Stomach (tissue), 8 donors: ENCODE measurements at regions not wholly inside any gene's neighbourhood (a gene's known extent, or its start where the extent isn't known, plus 50 kb on each side); places are given as distances from the start of the nearest gene placed in this dataset.
A peak's percentile ranks its signal among the peaks of the same experiment; 100 is the strongest.
"Not testable (repeated sequence)": the region's sequence is repeated elsewhere in the genome, so short reads cannot be mapped to it uniquely, and the experiment has no call there.

Source experiments
- DNase-seq, 2 donors: peaks; one replicate each; pipeline versions ENCODE4 v3.0.0 to v3.0.0-alpha.2; 2013 to 2019
- H3K27ac ChIP-seq, 5 donors: fragments of 200-600 bp in 4 of 5; sonication (generic) in 4 of 5; one replicate each; pipeline ENCODE4 v1.5.1; 2013 to 2019; ENCODE audit warnings: mild to moderate bottlenecking in 1 of 5, moderate library complexity in 1 of 5
- H3K27me3 ChIP-seq, 3 donors: fragments of 200-600 bp; sonication (generic); one replicate each; pipeline ENCODE4 v1.5.1; 2017 to 2019; ENCODE audit warnings: mixed run types in 1 of 3
- H3K36me3 ChIP-seq, 4 donors: fragments of 200-600 bp; sonication (generic); 1 replicate in 3 of 4; 2 replicates in 1 of 4; pipeline ENCODE4 v1.5.1; 2016 to 2019
- H3K4me1 ChIP-seq, 4 donors: fragments of 200-600 bp; sonication (generic); one replicate each; pipeline ENCODE4 v1.5.1; 2016 to 2019
- H3K4me3 ChIP-seq, 4 donors: fragments of 200-600 bp; sonication (generic) in 3 of 4; one replicate each; pipeline ENCODE4 v1.5.1; 2016 to 2019; ENCODE audit warnings: mild to moderate bottlenecking in 1 of 4
- H3K9me3 ChIP-seq, 4 donors: fragments of 200-600 bp; sonication (generic); one replicate each; pipeline ENCODE4 v1.5.1; 2016 to 2019
- EP300 ChIP-seq: sonication (generic); formaldehyde crosslinking; IDR thresholded peaks from one replicate; pipeline ENCODE4 v1.6.1; 2017; ENCODE audit warnings: antibody characterized with exemption
- POLR2A ChIP-seq, 4 donors: fragments of 450-650 bp; IDR thresholded peaks; one replicate each; pipeline ENCODE4 v1.6.1; 2016; ENCODE audit warnings: antibody characterized with exemption in 4 of 4, control low read depth in 2 of 4, mild to moderate bottlenecking in 1 of 4, moderate library complexity in 1 of 4
- POLR2AphosphoS5 ChIP-seq, 3 donors: sonication (generic); formaldehyde crosslinking; IDR thresholded peaks; one replicate each; pipeline ENCODE4 v1.6.1; 2016; ENCODE audit warnings: antibody characterized with exemption in 3 of 3
- WGBS, 5 donors: extraction: QIAGEN DNeasy Blood & Tissue Kit in 3 of 5; methylation state at CpG; one replicate each; pipeline versions ENCODE4 v1.1.5 to v1.1.7; 2013 to 2018; 5-methylcytosine and 5-hydroxymethylcytosine counted together
- intact Hi-C: fragments of 100-400 bp; cut with DNase I; formaldehyde crosslinking; loops from one replicate; pipeline ENCODE4 v1.15.1; 2023; ENCODE audit warnings: low total_unique reads
- TF ChIP-seq, protein P1 (sequence below), 7 experiments: fragments of 450-650 bp in 4 of 7; fragments of 200-600 bp in 3 of 7; sonication (generic) in 3 of 7; IDR thresholded peaks; one replicate each; pipeline ENCODE4 v1.5.1; 2016 to 2019; ENCODE audit warnings: antibody characterized with exemption in 7 of 7, control low read depth in 2 of 7, mild to moderate bottlenecking in 1 of 7
- donor health status: healthy with polysubstance abuse.
- donor health status: Bipolar disorder and iron deficiency.
- donor health status: healthy.

- TF ChIP-seq POLR2AphosphoS5 (IDR thresholded peaks at IDR 0.05) (no peak), POLR2A (IDR thresholded peaks at IDR 0.05) (no peak), EP300 (no peak)
- TF ChIP-seq, protein P1, sequence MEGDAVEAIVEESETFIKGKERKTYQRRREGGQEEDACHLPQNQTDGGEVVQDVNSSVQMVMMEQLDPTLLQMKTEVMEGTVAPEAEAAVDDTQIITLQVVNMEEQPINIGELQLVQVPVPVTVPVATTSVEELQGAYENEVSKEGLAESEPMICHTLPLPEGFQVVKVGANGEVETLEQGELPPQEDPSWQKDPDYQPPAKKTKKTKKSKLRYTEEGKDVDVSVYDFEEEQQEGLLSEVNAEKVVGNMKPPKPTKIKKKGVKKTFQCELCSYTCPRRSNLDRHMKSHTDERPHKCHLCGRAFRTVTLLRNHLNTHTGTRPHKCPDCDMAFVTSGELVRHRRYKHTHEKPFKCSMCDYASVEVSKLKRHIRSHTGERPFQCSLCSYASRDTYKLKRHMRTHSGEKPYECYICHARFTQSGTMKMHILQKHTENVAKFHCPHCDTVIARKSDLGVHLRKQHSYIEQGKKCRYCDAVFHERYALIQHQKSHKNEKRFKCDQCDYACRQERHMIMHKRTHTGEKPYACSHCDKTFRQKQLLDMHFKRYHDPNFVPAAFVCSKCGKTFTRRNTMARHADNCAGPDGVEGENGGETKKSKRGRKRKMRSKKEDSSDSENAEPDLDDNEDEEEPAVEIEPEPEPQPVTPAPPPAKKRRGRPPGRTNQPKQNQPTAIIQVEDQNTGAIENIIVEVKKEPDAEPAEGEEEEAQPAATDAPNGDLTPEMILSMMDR (IDR thresholded peaks at IDR 0.05): no peak
- intact Hi-C loops: no loop called here
- no peaks in the 10 kb centered on the region for H3K4me1 ChIP-seq
- H3K9me3 ChIP-seq: no peaks in the 10 kb centered on the region
- no peak overlapping the region for H3K4me3 ChIP-seq
- no peak for DNase-seq
- peaks cover 0 to 26% (median 0%) of the 10 kb centered on the region in 3 donors for H3K27me3 ChIP-seq
- 64 to 68% (median 67%) methylated on average over 7 to 9 of the region's 9 CpGs for WGBS, 5 donors
- H3K27ac ChIP-seq: no peak overlapping the region
- H3K36me3 ChIP-seq: no peaks in the 10 kb centered on the region
Observed at GRCh38 chr20:40952136-40952535, 76.5 kb upstream of the TOP1 start.

GRCh38 chr20:40953416-40953815, 75.2 kb upstream of the TOP1 start:
- Histone ChIP-seq H3K27ac (no peak overlapping the region), H3K4me3 (no peak overlapping the region), H3K27me3 (peaks cover 0 to 24% (median 0%) of the 10 kb centered on the region in 3 donors), H3K36me3 (no peaks in the 10 kb centered on the region), H3K9me3 (no peaks in the 10 kb centered on the region), H3K4me1 (no peaks in the 10 kb centered on the region)
- no peak for DNase-seq
- intact Hi-C loops: no loop called here
- TF ChIP-seq, protein P1 (IDR thresholded peaks at IDR 0.05): no peak
- TF ChIP-seq EP300: no peak
- no peak for TF ChIP-seq POLR2AphosphoS5 (IDR thresholded peaks at IDR 0.05)
- TF ChIP-seq POLR2A (IDR thresholded peaks at IDR 0.05): no peak
- 81 to 93% (median 89%) methylated on average over 2 of the region's 2 CpGs for WGBS, 5 donors

DNA sequence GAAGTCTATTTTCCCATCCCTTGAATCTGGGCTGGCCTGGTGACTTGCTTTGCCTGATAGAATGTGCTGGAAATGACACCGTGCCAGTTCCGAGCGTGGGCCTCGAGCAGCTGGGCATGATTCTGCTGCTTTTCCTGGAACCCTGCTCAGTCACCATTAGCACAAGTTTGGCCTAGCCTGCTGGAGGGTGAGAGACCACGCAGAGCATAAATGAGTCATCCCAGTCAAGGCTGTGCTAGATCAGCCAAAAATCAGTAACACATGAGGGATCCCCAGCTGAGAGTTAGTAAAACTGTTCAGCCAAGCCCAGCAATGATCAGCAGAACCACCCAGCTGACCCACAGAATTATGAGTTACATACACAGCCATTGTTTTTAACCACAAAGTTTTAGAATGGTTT, 74.8 kb upstream of the TOP1 start:
- no peak overlapping the region for H3K4me3 ChIP-seq
- no peak for TF ChIP-seq POLR2A (IDR thresholded peaks at IDR 0.05)
- TF ChIP-seq POLR2AphosphoS5 (IDR thresholded peaks at IDR 0.05): no peak
- no peak for TF ChIP-seq EP300
- DNase-seq: no peak
- H3K36me3 ChIP-seq: no peaks in the 10 kb centered on the region
- no peaks in the 10 kb centered on the region for H3K9me3 ChIP-seq
- intact Hi-C loops: no loop called here
- 74 to 93% (median 87%) methylated on average over 5 of the region's 5 CpGs for WGBS, 5 donors
- H3K4me1 ChIP-seq: peaks cover 0 to 3% (median 0%) of the 10 kb centered on the region in 4 donors
- no peak overlapping the region for H3K27ac ChIP-seq
- H3K27me3 ChIP-seq: peaks cover 0 to 20% (median 0%) of the 10 kb centered on the region in 3 donors

DNA sequence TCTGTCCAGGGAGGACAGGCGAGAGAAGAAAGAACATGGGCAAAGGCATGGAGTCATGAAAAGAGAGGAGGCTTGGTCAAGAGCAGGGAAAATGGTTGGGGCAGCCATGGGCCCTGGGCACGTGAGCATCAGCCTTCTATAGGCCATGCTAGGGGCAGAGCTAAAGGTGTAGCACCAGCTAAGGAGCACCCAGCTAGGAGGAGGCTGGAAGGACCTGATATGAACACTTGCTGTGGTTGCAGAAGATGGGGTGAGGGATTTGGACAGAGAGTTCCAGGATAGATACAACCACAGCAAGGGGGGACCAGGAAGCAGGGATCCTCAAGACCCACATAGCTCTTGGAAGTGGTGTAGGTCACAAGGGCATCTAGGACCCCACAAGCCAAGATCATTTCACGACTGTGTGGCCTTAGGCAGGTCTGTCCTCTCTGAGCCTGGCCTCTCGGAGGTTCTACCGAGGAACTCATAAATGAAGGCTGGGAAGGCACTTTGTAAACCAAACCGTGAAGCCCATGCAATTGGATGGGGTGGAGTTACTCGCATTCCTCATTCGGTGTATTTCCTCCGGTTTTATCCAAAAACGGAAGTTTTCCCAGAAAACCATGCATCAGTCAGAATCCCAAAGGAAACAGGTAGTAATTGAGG, 74.0 kb upstream of the TOP1 start:
- peak in 1 of 2 donors; percentile 9 for DNase-seq
- TF ChIP-seq POLR2AphosphoS5 (IDR thresholded peaks at IDR 0.05): no peak
- TF ChIP-seq EP300: no peak
- TF ChIP-seq, protein P1 (IDR thresholded peaks at IDR 0.05): no peak
- TF ChIP-seq POLR2A (IDR thresholded peaks at IDR 0.05): no peak
- Histone ChIP-seq H3K27me3 (peaks cover 0 to 16% (median 0%) of the 10 kb centered on the region in 3 donors), H3K27ac (no peak overlapping the region), H3K4me3 (no peak overlapping the region), H3K36me3 (no peaks in the 10 kb centered on the region), H3K9me3 (no peaks in the 10 kb centered on the region), H3K4me1 (peaks cover 0 to 3% (median 0%) of the 10 kb centered on the region in 4 donors)
- WGBS, 5 donors: 94 to 97% (median 95%) methylated on average over 10 of the region's 10 CpGs
- intact Hi-C loops: no loop called here

DNA sequence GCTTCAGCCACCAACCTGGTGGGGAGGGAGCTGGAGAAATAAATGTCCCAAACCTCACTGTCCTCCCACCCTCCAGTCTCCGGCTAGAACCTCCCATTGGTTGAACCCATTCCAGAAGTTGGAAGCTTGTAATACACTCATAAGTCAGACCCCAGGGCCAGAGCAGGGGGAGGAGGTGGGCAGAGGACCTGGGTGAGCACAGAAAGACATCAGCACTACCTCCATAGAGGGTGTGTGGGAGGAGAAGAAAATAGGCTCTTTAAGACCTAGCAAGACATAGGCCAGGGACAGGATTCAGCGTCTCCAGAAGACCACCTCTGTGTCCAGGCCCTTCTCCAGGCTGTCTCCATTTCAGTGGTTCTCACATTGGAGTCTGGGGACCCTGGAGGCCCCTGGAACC, 73.3 kb upstream of the TOP1 start:
- DNase-seq: peak in 1 of 2 donors; percentile 9
- no peak overlapping the region for H3K27ac ChIP-seq
- 90 to 100% (median 97%) methylated on average over 2 of the region's 2 CpGs for WGBS, 5 donors
- intact Hi-C loops: no loop called here
- no peak for TF ChIP-seq EP300
- TF ChIP-seq, protein P1 (IDR thresholded peaks at IDR 0.05): no peak
- no peak for TF ChIP-seq POLR2A (IDR thresholded peaks at IDR 0.05)
- no peak for TF ChIP-seq POLR2AphosphoS5 (IDR thresholded peaks at IDR 0.05)
- H3K4me1 ChIP-seq: peaks cover 0 to 3% (median 0%) of the 10 kb centered on the region in 4 donors
- peaks cover 0 to 10% (median 0%) of the 10 kb centered on the region in 3 donors for H3K27me3 ChIP-seq
- H3K36me3 ChIP-seq: no peaks in the 10 kb centered on the region
- no peak overlapping the region for H3K4me3 ChIP-seq
- H3K9me3 ChIP-seq: no peaks in the 10 kb centered on the region

GRCh38 chr20:40955826-40956225, 72.8 kb upstream of the TOP1 start:
- H3K36me3 ChIP-seq, H3K4me1 ChIP-seq, H3K4me3 ChIP-seq, H3K27ac ChIP-seq, H3K9me3 ChIP-seq, H3K27me3 ChIP-seq, intact Hi-C loops: not testable (repeated sequence)
- DNase-seq: peak in 1 of 2 donors; percentile 65
- WGBS, 5 donors: 40 to 55% (median 49%) methylated on average over 8 of the region's 8 CpGs
